ENCODE measurements at regions not wholly inside any gene's neighbourhood (a gene's known extent, or its start where the extent isn't known, plus 50 kb on each side); places are given as distances from the start of the nearest gene placed in this dataset.

DNA sequence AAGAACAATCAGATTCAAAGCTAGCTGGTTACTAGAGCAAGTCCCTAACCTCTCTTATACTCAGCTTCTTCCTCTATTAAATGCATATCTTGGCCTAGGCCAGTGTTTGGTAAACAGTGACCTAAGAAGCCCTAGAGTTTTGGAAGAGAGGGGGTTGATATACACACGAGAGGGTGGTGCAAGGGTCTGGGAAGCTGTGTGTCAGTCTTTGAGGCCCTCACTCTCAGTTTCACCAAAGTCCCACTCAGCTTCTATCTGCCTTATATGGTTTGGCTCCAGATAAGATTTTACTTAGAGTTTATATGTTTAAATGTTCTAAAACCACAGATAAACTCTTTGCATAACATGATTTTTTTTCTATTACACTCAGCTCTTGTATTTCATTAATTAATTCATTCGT lies 526.1 kb upstream of the BTBD3 start:
- no peak overlapping the region for H3K4ac ChIP-seq (ENCODE audit: low read depth in 1 of 2, low read length in 2 of 2)
- no peak overlapping the region for H3K4me2 ChIP-seq (ENCODE audit: low read length, poor library complexity, severe bottlenecking)
- H3K4me1 ChIP-seq (ENCODE audit: control insufficient read depth, insufficient read depth, low read depth, low read length): no peaks in the 10 kb centered on the region
- H2BK15ac ChIP-seq (ENCODE audit: low read depth, poor library complexity, severe bottlenecking): no peak overlapping the region
- no peak overlapping the region for H3K14ac ChIP-seq (ENCODE audit: low read length in 2 of 2)
- 75% methylated on average over 2 of the region's 2 CpGs for WGBS
- no peak overlapping the region for H4K91ac ChIP-seq (ENCODE audit: low read length)
- H3K36me3 ChIP-seq (ENCODE audit: control insufficient read depth in 1 of 2, insufficient read depth in 2 of 2, low read depth in 1 of 2, low read length in 2 of 2): no peaks in the 10 kb centered on the region
- H2AK5ac ChIP-seq (ENCODE audit: low read length, severe bottlenecking): no peak overlapping the region
- H2BK5ac ChIP-seq (ENCODE audit: low read depth, low read length, poor library complexity, severe bottlenecking): no peak overlapping the region
- H2BK120ac ChIP-seq (ENCODE audit: low read depth, low read length): no peak overlapping the region
- no peaks in the 10 kb centered on the region for H3K27me3 ChIP-seq (ENCODE audit: control insufficient read depth in 1 of 2, insufficient read depth in 1 of 2, low read length in 2 of 2)
- H3K9ac ChIP-seq (ENCODE audit: low read length): no peak overlapping the region
- no peak overlapping the region for H2BK12ac ChIP-seq (ENCODE audit: low read length in 2 of 2)
- no peaks in the 10 kb centered on the region for H3K9me3 ChIP-seq (ENCODE audit: control insufficient read depth, low read length)
- no peak overlapping the region for H3K4me3 ChIP-seq (ENCODE audit: insufficient read depth in 1 of 2, low read depth in 1 of 2, low read length in 2 of 2)
- no peak overlapping the region for H3K23ac ChIP-seq (ENCODE audit: low read length in 2 of 2)
- H3K79me1 ChIP-seq (replicated peaks; ENCODE audit: low read length, poor library complexity, severe bottlenecking): no peaks in the 10 kb centered on the region
- no peak overlapping the region for H2AFZ ChIP-seq (ENCODE audit: low read depth, low read length)
- no peak overlapping the region for H3K27ac ChIP-seq (ENCODE audit: low read length, poor library complexity, severe bottlenecking)
- no peak overlapping the region for H3K18ac ChIP-seq (ENCODE audit: low read depth in 1 of 2, low read length in 2 of 2)
- peak; percentile 41 for DNase-seq
- no peak overlapping the region for H4K8ac ChIP-seq (ENCODE audit: low read length)

DNA sequence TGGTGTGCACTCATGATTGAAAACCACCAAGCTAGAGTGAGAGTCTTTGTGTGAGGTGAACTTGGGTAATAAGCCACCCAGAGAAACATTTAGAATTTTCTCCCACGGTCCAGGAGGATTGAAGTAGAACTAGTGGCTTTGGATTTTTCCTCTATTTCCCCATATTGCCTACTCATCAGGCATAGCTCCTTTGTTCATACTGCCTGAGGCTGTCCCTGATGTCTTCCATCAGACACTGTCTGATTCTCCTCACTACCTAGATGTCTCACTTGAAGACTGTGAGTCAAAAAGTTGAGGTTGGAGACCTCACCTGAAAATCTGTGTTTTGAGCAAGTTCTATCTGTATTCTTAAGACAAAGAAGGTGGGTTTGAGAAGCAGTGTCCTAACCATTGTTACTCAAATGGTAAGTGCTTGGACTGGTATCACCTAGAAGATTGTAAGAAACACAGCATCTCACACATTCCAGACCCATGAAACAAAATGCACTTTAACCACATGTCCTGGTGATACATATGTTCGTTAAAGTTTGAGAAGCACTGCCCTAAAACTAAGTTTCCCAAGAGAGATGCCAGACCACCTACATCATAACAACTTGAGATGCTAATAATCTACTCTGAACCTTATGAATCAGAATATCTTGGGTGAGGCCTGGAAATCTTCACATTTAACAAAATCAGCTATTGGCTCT lies 523.4 kb upstream of the BTBD3 start:
- Histone ChIP-seq H3K4me2 (ENCODE audit: low read length, poor library complexity, severe bottlenecking) (no peak overlapping the region), H4K8ac (ENCODE audit: low read length) (no peak overlapping the region), H3K9me3 (ENCODE audit: control insufficient read depth, low read length) (no peaks in the 10 kb centered on the region), H3K27ac (ENCODE audit: low read length, poor library complexity, severe bottlenecking) (peak overlapping the region; percentile 21), H4K91ac (ENCODE audit: low read length) (no peak overlapping the region), H2BK15ac (ENCODE audit: low read depth, poor library complexity, severe bottlenecking) (no peak overlapping the region), H3K4ac (ENCODE audit: low read depth in 1 of 2, low read length in 2 of 2) (no peak overlapping the region), H3K27me3 (ENCODE audit: control insufficient read depth in 1 of 2, insufficient read depth in 1 of 2, low read length in 2 of 2) (no peaks in the 10 kb centered on the region), H3K4me3 (ENCODE audit: insufficient read depth in 1 of 2, low read depth in 1 of 2, low read length in 2 of 2) (no peak overlapping the region), H3K14ac (ENCODE audit: low read length in 2 of 2) (no peak overlapping the region), H2AK5ac (ENCODE audit: low read length, severe bottlenecking) (peak overlapping the region; percentile 67), H3K23ac (ENCODE audit: low read length in 2 of 2) (no peak overlapping the region), H3K36me3 (ENCODE audit: control insufficient read depth in 1 of 2, insufficient read depth in 2 of 2, low read depth in 1 of 2, low read length in 2 of 2) (no peaks in the 10 kb centered on the region), H2AFZ (ENCODE audit: low read depth, low read length) (no peak overlapping the region), H3K4me1 (ENCODE audit: control insufficient read depth, insufficient read depth, low read depth, low read length) (no peaks in the 10 kb centered on the region), H3K18ac (ENCODE audit: low read depth in 1 of 2, low read length in 2 of 2) (peak overlapping the region in 1 of 2 experiments; percentile 12), H2BK12ac (ENCODE audit: low read length in 2 of 2) (no peak overlapping the region), H3K79me1 (replicated peaks; ENCODE audit: low read length, poor library complexity, severe bottlenecking) (no peaks in the 10 kb centered on the region), H3K9ac (ENCODE audit: low read length) (no peak overlapping the region), H2BK120ac (ENCODE audit: low read depth, low read length) (no peak overlapping the region), H2BK5ac (ENCODE audit: low read depth, low read length, poor library complexity, severe bottlenecking) (no peak overlapping the region)
- 69% methylated on average over 2 of the region's 2 CpGs for WGBS
- peak; percentile 54 for DNase-seq

DNA sequence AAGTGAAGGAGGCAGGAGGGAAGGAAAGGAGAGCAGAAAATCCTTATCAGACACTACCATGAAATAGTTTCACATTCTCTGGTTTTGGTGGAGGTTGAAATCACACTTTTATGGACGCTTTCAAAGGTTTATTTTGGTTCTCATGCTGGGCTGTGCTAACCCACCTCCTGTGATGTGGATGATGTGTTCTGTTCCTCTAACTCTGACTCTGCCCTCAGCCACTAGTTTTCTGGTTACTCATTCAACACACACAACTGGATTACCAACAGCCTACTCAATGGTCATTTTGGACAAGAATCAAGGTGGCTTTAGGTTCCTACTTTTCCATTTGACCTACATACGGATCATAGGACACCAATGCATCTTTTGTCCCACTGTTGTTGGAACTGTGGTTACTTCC lies 522.1 kb upstream of the BTBD3 start:
- H2BK15ac ChIP-seq (ENCODE audit: low read depth, poor library complexity, severe bottlenecking): no peak overlapping the region
- H3K18ac ChIP-seq (ENCODE audit: low read depth in 1 of 2, low read length in 2 of 2): no peak overlapping the region
- H3K4ac ChIP-seq (ENCODE audit: low read depth in 1 of 2, low read length in 2 of 2): no peak overlapping the region
- no peak overlapping the region for H3K4me2 ChIP-seq (ENCODE audit: low read length, poor library complexity, severe bottlenecking)
- H3K36me3 ChIP-seq (ENCODE audit: control insufficient read depth in 1 of 2, insufficient read depth in 2 of 2, low read depth in 1 of 2, low read length in 2 of 2): no peaks in the 10 kb centered on the region
- H2BK5ac ChIP-seq (ENCODE audit: low read depth, low read length, poor library complexity, severe bottlenecking): no peak overlapping the region
- H2BK12ac ChIP-seq (ENCODE audit: low read length in 2 of 2): no peak overlapping the region
- H3K27ac ChIP-seq (ENCODE audit: low read length, poor library complexity, severe bottlenecking): peak overlapping the region; percentile 13
- H2BK120ac ChIP-seq (ENCODE audit: low read depth, low read length): no peak overlapping the region
- H3K4me3 ChIP-seq (ENCODE audit: insufficient read depth in 1 of 2, low read depth in 1 of 2, low read length in 2 of 2): no peak overlapping the region
- H3K14ac ChIP-seq (ENCODE audit: low read length in 2 of 2): no peak overlapping the region
- no peaks in the 10 kb centered on the region for H3K27me3 ChIP-seq (ENCODE audit: control insufficient read depth in 1 of 2, insufficient read depth in 1 of 2, low read length in 2 of 2)
- H4K91ac ChIP-seq (ENCODE audit: low read length): no peak overlapping the region
- no peak for DNase-seq
- H2AK5ac ChIP-seq (ENCODE audit: low read length, severe bottlenecking): no peak overlapping the region
- H3K79me1 ChIP-seq (replicated peaks; ENCODE audit: low read length, poor library complexity, severe bottlenecking): no peaks in the 10 kb centered on the region
- no peak overlapping the region for H2AFZ ChIP-seq (ENCODE audit: low read depth, low read length)
- H4K8ac ChIP-seq (ENCODE audit: low read length): no peak overlapping the region
- no peak overlapping the region for H3K9ac ChIP-seq (ENCODE audit: low read length)
- no peak overlapping the region for H3K23ac ChIP-seq (ENCODE audit: low read length in 2 of 2)
- no peaks in the 10 kb centered on the region for H3K4me1 ChIP-seq (ENCODE audit: control insufficient read depth, insufficient read depth, low read depth, low read length)
- 91% methylated on average over 1 of the region's 2 CpGs for WGBS
- no peaks in the 10 kb centered on the region for H3K9me3 ChIP-seq (ENCODE audit: control insufficient read depth, low read length)

DNA sequence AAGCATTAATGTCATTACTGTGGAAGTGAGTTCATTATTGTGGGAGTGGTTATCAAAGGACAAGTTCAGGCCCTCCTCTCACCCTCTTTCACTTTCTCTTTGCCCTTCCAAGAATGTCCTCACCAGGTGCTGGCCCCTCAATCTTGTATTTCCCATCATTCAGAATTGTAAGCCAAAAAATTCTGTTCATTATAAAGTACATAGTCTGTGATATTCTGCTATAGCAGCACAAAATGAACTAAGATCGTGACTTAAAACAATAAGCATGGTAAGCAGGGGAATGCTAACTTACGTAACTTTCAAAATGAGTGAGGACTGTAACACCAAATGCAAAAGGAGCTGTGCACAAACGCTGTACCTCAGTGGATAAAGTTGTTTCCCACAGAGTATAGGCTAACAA lies 515.7 kb upstream of the BTBD3 start:
- Histone ChIP-seq H3K9ac (ENCODE audit: low read length) (no peak overlapping the region), H2BK5ac (ENCODE audit: low read depth, low read length, poor library complexity, severe bottlenecking) (no peak overlapping the region), H3K18ac (ENCODE audit: low read depth in 1 of 2, low read length in 2 of 2) (no peak overlapping the region), H3K23ac (ENCODE audit: low read length in 2 of 2) (no peak overlapping the region), H3K36me3 (ENCODE audit: control insufficient read depth in 1 of 2, insufficient read depth in 2 of 2, low read depth in 1 of 2, low read length in 2 of 2) (no peaks in the 10 kb centered on the region), H4K8ac (ENCODE audit: low read length) (no peak overlapping the region), H3K27me3 (ENCODE audit: control insufficient read depth in 1 of 2, insufficient read depth in 1 of 2, low read length in 2 of 2) (no peaks in the 10 kb centered on the region), H2BK12ac (ENCODE audit: low read length in 2 of 2) (no peak overlapping the region), H2AFZ (ENCODE audit: low read depth, low read length) (no peak overlapping the region), H3K9me3 (ENCODE audit: control insufficient read depth, low read length) (no peaks in the 10 kb centered on the region), H3K4me1 (ENCODE audit: control insufficient read depth, insufficient read depth, low read depth, low read length) (no peaks in the 10 kb centered on the region), H2BK120ac (ENCODE audit: low read depth, low read length) (no peak overlapping the region), H3K14ac (ENCODE audit: low read length in 2 of 2) (no peak overlapping the region), H2AK5ac (ENCODE audit: low read length, severe bottlenecking) (no peak overlapping the region), H2BK15ac (ENCODE audit: low read depth, poor library complexity, severe bottlenecking) (no peak overlapping the region), H3K4me3 (ENCODE audit: insufficient read depth in 1 of 2, low read depth in 1 of 2, low read length in 2 of 2) (no peak overlapping the region), H3K27ac (ENCODE audit: low read length, poor library complexity, severe bottlenecking) (no peak overlapping the region), H4K91ac (ENCODE audit: low read length) (no peak overlapping the region), H3K4me2 (ENCODE audit: low read length, poor library complexity, severe bottlenecking) (no peak overlapping the region), H3K79me1 (replicated peaks; ENCODE audit: low read length, poor library complexity, severe bottlenecking) (no peaks in the 10 kb centered on the region), H3K4ac (ENCODE audit: low read depth in 1 of 2, low read length in 2 of 2) (no peak overlapping the region)
- WGBS: 93% methylated on average over 3 of the region's 3 CpGs
- no peak for DNase-seq

Measured in mesenchymal stem cell (in vitro differentiated cells and primary cell).